ENCODE measurements at regions not wholly inside any gene's neighbourhood (a gene's known extent, or its start where the extent isn't known, plus 50 kb on each side); places are given as distances from the start of the nearest gene placed in this dataset.

DNA sequence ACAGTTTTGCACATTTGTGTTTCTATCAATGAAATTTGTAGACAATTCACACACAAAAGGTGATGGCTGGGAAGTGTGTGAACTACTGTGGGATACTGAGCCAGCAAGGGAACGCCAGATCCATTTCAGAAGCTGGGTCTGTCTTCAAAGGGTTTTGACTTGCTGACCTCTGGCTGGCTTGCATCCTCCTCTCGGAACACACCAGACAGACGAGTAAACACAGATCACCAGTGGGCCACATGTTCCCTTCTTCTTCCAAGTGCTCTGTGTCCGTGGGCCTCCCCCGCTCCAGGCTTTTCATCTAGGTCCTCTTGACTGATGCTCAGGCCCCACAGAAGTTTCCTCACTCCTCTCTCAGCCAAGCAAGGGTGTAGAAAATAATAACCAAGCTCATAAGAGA, 122.2 kb upstream of the OSR1 start:
- Histone ChIP-seq H3K36me3 (no peaks in the 10 kb centered on the region), H3K4me1 (no peaks in the 10 kb centered on the region), H3K27ac (no peak overlapping the region), H3K27me3 (no peaks in the 10 kb centered on the region), H3K9me3 (no peaks in the 10 kb centered on the region), H3K4me3 (no peak overlapping the region)
- TF ChIP-seq, protein P1, sequence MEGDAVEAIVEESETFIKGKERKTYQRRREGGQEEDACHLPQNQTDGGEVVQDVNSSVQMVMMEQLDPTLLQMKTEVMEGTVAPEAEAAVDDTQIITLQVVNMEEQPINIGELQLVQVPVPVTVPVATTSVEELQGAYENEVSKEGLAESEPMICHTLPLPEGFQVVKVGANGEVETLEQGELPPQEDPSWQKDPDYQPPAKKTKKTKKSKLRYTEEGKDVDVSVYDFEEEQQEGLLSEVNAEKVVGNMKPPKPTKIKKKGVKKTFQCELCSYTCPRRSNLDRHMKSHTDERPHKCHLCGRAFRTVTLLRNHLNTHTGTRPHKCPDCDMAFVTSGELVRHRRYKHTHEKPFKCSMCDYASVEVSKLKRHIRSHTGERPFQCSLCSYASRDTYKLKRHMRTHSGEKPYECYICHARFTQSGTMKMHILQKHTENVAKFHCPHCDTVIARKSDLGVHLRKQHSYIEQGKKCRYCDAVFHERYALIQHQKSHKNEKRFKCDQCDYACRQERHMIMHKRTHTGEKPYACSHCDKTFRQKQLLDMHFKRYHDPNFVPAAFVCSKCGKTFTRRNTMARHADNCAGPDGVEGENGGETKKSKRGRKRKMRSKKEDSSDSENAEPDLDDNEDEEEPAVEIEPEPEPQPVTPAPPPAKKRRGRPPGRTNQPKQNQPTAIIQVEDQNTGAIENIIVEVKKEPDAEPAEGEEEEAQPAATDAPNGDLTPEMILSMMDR (IDR thresholded peaks at IDR 0.05): no peak
- no peak for TF ChIP-seq POLR2A (IDR thresholded peaks at IDR 0.05)
- intact Hi-C loops (cut with DNase I): no loop called here
- no peak for DNase-seq (ENCODE audit: extremely low spot score in 2 of 2)

GRCh38 chr2:19479666-19480065, 121.2 kb upstream of the OSR1 start:
- no peaks in the 10 kb centered on the region for H3K9me3 ChIP-seq
- H3K4me1 ChIP-seq: no peaks in the 10 kb centered on the region
- intact Hi-C loops (cut with DNase I): no loop called here
- DNase-seq (ENCODE audit: extremely low spot score in 2 of 2): no peak
- no peaks in the 10 kb centered on the region for H3K36me3 ChIP-seq
- no peaks in the 10 kb centered on the region for H3K27me3 ChIP-seq
- TF ChIP-seq, protein P1 (IDR thresholded peaks at IDR 0.05): no peak
- no peak for TF ChIP-seq POLR2A (IDR thresholded peaks at IDR 0.05)
- TF ChIP-seq POLR2AphosphoS5 (IDR thresholded peaks at IDR 0.05; ENCODE audit: insufficient read depth in 1 of 2, low read depth in 1 of 2): no peak
- H3K27ac ChIP-seq: no peak overlapping the region
- H3K4me3 ChIP-seq: no peak overlapping the region

- Histone ChIP-seq H3K27me3 (no peaks in the 10 kb centered on the region), H3K4me1 (peaks cover 5% of the 10 kb centered on the region), H3K9me3 (no peaks in the 10 kb centered on the region), H3K27ac (no peak overlapping the region), H3K4me3 (no peak overlapping the region), H3K36me3 (no peaks in the 10 kb centered on the region)
- DNase-seq (ENCODE audit: extremely low spot score in 2 of 2): no peak
- intact Hi-C loops (cut with DNase I): no loop called here
- TF ChIP-seq POLR2A (IDR thresholded peaks at IDR 0.05) (no peak), POLR2AphosphoS5 (IDR thresholded peaks at IDR 0.05; ENCODE audit: insufficient read depth in 1 of 2, low read depth in 1 of 2) (no peak)
- TF ChIP-seq, protein P1 (IDR thresholded peaks at IDR 0.05): no peak
These were observed 120.0 kb upstream of the OSR1 start for GRCh38 chr2:19478409-19478808.

GRCh38 chr2:19476327-19476726, 117.9 kb upstream of the OSR1 start:
- Histone ChIP-seq H3K27me3 (no peaks in the 10 kb centered on the region), H3K27ac (no peak overlapping the region), H3K36me3 (no peaks in the 10 kb centered on the region), H3K9me3 (no peaks in the 10 kb centered on the region), H3K4me3 (no peak overlapping the region), H3K4me1 (peaks cover 7% of the 10 kb centered on the region)
- intact Hi-C loops (cut with DNase I): no loop called here
- no peak for DNase-seq (ENCODE audit: extremely low spot score in 2 of 2)
- TF ChIP-seq POLR2A (IDR thresholded peaks at IDR 0.05) (no peak), POLR2AphosphoS5 (IDR thresholded peaks at IDR 0.05; ENCODE audit: insufficient read depth in 1 of 2, low read depth in 1 of 2) (no peak)
- TF ChIP-seq, protein P1 (IDR thresholded peaks at IDR 0.05): no peak

DNA sequence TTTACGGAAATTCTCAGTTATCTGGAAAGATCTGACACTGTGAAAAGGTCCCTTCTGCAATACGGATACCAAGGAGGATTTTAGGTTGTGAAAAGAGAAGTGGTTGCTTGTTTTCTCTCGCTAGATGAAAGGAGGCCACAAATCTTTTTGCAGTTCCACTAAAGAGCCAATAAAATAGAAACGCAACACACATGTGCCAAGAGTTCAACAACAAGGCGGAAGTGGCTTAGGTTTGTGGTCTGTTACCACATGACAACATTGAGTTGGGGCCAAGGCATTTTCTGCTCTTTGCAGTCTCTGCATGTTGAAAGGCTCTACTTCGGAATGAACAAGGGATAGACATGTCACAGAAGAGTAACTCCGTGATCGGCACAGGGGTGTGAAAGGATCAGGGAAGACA, 115.7 kb upstream of the OSR1 start:
- Histone ChIP-seq H3K36me3 (no peaks in the 10 kb centered on the region), H3K27ac (no peak overlapping the region), H3K27me3 (no peaks in the 10 kb centered on the region), H3K4me3 (no peak overlapping the region), H3K4me1 (peaks cover 7% of the 10 kb centered on the region), H3K9me3 (no peaks in the 10 kb centered on the region)
- intact Hi-C loops (cut with DNase I): no loop called here
- TF ChIP-seq, protein P1 (IDR thresholded peaks at IDR 0.05): no peak
- TF ChIP-seq POLR2AphosphoS5 (IDR thresholded peaks at IDR 0.05; ENCODE audit: insufficient read depth in 1 of 2, low read depth in 1 of 2): peak in 1 of 2 donors; percentile 16
- DNase-seq (ENCODE audit: extremely low spot score in 2 of 2): no peak

All from vagina (tissue), 2 donors.